HEK293T (cell line): ENCODE measurements at regions not wholly inside any gene's neighbourhood (a gene's known extent, or its start where the extent isn't known, plus 50 kb on each side); places are given as distances from the start of the nearest gene placed in this dataset.

Experiments used
- ARNT ChIP-seq: fragments of 450-650 bp; IDR thresholded peaks from 2 replicates; pipeline ENCODE4 v1.6.1; 2017; ENCODE audit warnings: mild to moderate bottlenecking
- BHLHE40 ChIP-seq: fragments of 450-650 bp; IDR thresholded peaks from 2 replicates; pipeline ENCODE4 v1.6.1; 2016; ENCODE audit warnings: mild to moderate bottlenecking, moderate library complexity, borderline replicate concordance
- ELF4 ChIP-seq: fragments of 450-650 bp; IDR thresholded peaks from 2 replicates; pipeline ENCODE4 v1.6.1; 2017; ENCODE audit warnings: antibody characterized with exemption
- FOXK2 ChIP-seq: fragments of 450-650 bp; IDR thresholded peaks from 2 replicates; pipeline ENCODE4 v1.6.1; 2016; ENCODE audit warnings: mild to moderate bottlenecking
- FOXM1 ChIP-seq: fragments of 450-650 bp; IDR thresholded peaks from 2 replicates; pipeline ENCODE4 v1.6.1; 2017; ENCODE audit warnings: mild to moderate bottlenecking, borderline replicate concordance
- HDGF ChIP-seq: fragments of 450-650 bp; IDR thresholded peaks from 2 replicates; pipeline ENCODE4 v1.6.1; 2017; ENCODE audit warnings: antibody characterized with exemption, borderline replicate concordance
- L3MBTL2 ChIP-seq: fragments of 450-650 bp; conservative IDR thresholded peaks from 2 replicates; pipeline ENCODE4 v1.6.1; 2016; ENCODE audit warnings: mild to moderate bottlenecking
- NFRKB ChIP-seq: fragments of 450-650 bp; IDR thresholded peaks from 2 replicates; pipeline ENCODE4 v1.6.1; 2016; ENCODE audit warnings: mild to moderate bottlenecking, moderate library complexity
- SP1 ChIP-seq: fragments of 450-650 bp; IDR thresholded peaks from 2 replicates; pipeline ENCODE4 v1.6.1; 2017
- SUZ12 ChIP-seq: fragments of 450-650 bp; IDR thresholded peaks from 2 replicates; pipeline ENCODE4 v1.6.1; 2016; ENCODE audit warnings: mild to moderate bottlenecking
- TARDBP ChIP-seq: fragments of 450-650 bp; IDR thresholded peaks from 2 replicates; pipeline ENCODE4 v1.6.1; 2016
- ZNF384 ChIP-seq: fragments of 450-650 bp; IDR thresholded peaks from 2 replicates; pipeline ENCODE4 v1.6.1; 2016

DNA sequence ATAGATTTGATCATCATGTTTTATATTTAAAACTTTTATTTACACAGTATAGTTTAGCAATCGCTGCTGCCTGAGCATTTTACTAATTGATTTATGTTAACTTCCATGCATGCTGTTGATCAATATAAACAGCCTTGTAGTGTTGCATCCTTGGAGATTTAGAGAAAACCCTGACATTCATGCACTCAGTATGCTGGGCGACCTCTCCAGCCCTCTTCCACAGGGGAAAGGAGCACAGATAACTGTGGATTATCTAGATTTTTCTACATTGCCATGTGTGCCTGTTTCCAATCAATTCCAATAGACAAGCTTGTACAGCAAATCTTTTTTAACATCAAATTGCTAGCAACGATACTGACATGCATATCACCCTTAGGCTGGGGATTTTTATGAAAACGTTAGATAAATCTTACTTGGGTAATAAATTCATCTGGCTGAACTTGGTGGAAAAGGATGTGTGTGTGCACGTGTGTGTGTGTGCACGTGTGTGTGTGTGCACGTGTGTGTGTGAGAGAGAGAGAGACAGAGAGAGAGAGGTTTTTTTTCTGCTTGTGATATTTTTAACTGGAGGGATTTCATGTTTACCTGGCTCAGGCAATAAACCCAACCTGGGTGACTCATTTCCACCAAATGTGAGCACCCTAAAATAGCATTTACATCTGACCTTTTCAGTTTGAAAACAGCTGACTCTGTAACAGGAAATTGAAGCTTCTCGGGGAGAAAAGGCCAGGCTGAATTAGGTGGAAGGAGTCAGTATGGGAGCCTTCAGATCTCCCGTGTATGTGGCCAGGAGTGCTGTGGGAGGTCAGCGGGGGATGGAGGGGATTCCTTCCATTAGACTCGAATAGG, 339.8 kb downstream of the PRDM2 start:
- TF ChIP-seq SP1 = no peak
- no peak for TF ChIP-seq SUZ12
- no peak for TF ChIP-seq NFRKB
- no peak for TF ChIP-seq ZNF384
- TF ChIP-seq BHLHE40 = no peak
- TF ChIP-seq TARDBP = no peak
- TF ChIP-seq ARNT = no peak
- TF ChIP-seq HDGF = no peak
- no peak for TF ChIP-seq L3MBTL2
- TF ChIP-seq FOXM1 = no peak
- no peak for TF ChIP-seq FOXK2
- no peak for TF ChIP-seq ELF4
